Neural crest cell (in vitro differentiated cells): ENCODE measurements at regions not wholly inside any gene's neighbourhood (a gene's known extent, or its start where the extent isn't known, plus 50 kb on each side); places are given as distances from the start of the nearest gene placed in this dataset.

Source experiments
- DNase-seq: peaks from one replicate; pipeline ENCODE4 v3.0.0; 2021; ENCODE audit warnings: low read depth, mixed read lengths, low spot score
- H3K27ac Mint-ChIP-seq: one replicate; pipeline ENCODE4 v1.8.0; 2021; ENCODE audit warnings: mild to moderate bottlenecking, mixed read lengths; ENCODE audit not compliant: unreplicated experiment
- H3K27me3 Mint-ChIP-seq: 2 replicates; pipeline ENCODE4 v1.8.0; 2021; ENCODE audit warnings: low read depth, mild to moderate bottlenecking, mixed read lengths
- H3K36me3 Mint-ChIP-seq: 2 replicates; pipeline ENCODE4 v1.8.0; 2021; ENCODE audit warnings: low read depth, mild to moderate bottlenecking, mixed read lengths
- H3K4me1 Mint-ChIP-seq: 2 replicates; pipeline ENCODE4 v1.8.0; 2021; ENCODE audit warnings: mixed read lengths
- H3K4me3 Mint-ChIP-seq: one replicate; pipeline ENCODE4 v1.8.0; 2021; ENCODE audit warnings: mild to moderate bottlenecking, mixed read lengths
- H3K9me3 Mint-ChIP-seq: 2 replicates; pipeline ENCODE4 v1.8.0; 2021; ENCODE audit warnings: mixed read lengths
- CTCF ChIP-seq: fragments of 200-600 bp; sonication (generic); conservative IDR thresholded peaks from 2 replicates; pipeline ENCODE4 v1.5.0; 2021; ENCODE audit warnings: antibody characterized with exemption, mild to moderate bottlenecking

DNA sequence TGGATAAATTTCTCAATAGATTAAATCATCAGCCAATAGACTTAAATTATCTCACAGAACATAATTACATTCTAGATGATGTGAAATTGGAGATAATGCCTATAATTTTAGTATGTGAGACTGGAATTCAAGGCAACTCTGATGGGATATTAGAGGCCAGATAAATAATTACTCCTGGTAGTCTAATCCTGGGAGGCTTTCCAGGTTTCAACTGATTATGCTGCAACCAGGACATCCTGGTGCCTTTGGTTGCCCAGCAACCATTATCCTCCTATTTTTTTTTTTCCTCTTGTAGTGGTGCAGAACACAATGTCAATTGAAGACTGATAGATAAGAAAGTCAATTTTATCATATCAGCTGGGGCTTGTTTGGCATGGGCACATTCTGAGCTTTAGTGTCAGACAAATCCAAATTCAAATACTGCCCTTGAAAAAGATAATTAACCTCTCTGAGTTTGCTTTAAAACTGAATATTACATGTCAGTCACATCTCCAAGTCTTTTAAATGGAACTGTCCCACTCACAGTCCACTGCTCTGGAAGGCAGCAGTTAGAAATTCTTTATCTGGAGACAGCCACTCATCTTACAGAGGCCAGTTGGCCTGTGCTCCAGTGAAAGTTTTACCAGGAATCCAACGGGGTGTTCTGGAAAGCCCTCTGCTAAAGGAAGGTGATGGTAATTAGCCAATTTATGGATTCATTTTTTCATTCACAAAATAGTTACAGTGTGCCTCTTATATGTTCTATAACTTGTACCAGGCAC, 95.3 kb upstream of the GUCY1A1 start:
- Mint-ChIP-seq H3K27ac (no peak overlapping the region), H3K9me3 (no peaks in the 10 kb centered on the region), H3K27me3 (no peaks in the 10 kb centered on the region), H3K36me3 (no peaks in the 10 kb centered on the region), H3K4me3 (no peak overlapping the region), H3K4me1 (no peaks in the 10 kb centered on the region)
- no peak for DNase-seq
- TF ChIP-seq CTCF: no peak

- no peak for TF ChIP-seq CTCF
- H3K27ac Mint-ChIP-seq: no peak overlapping the region
- no peak overlapping the region for H3K4me3 Mint-ChIP-seq
- H3K36me3 Mint-ChIP-seq: no peaks in the 10 kb centered on the region
- no peaks in the 10 kb centered on the region for H3K27me3 Mint-ChIP-seq
- no peaks in the 10 kb centered on the region for H3K4me1 Mint-ChIP-seq
- H3K9me3 Mint-ChIP-seq: no peaks in the 10 kb centered on the region
- DNase-seq: no peak
Observed at GRCh38 chr4:155570661-155571060, 96.0 kb upstream of the GUCY1A1 start.

DNA sequence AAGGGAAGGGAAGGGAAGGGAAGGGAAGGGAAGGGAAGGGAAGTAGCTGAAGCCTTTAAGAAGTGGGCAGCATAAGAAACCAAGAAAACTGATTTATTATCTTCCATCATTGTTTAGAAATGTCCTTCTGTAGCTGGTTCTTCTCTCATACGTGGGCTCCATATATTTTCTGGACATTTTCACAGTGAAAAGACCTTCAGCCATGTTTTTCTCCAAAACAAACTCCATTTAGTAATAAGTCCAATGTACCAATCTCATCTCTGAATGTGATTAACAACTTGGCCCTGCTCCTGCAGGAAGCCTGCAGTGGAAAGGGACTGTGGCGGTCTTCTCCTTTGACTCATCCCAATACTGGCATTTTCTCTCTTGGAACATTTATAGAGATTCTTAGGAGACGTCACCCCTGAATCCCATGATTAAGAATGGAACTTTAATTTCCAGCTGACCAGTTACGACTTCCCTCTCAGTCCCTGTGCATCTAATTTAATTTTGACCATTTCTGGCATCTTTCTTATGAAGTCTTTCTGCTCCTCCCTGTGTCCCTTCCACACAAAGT, 96.6 kb upstream of the GUCY1A1 start:
- H3K9me3 Mint-ChIP-seq: no peaks in the 10 kb centered on the region
- no peak overlapping the region for H3K27ac Mint-ChIP-seq

DNA sequence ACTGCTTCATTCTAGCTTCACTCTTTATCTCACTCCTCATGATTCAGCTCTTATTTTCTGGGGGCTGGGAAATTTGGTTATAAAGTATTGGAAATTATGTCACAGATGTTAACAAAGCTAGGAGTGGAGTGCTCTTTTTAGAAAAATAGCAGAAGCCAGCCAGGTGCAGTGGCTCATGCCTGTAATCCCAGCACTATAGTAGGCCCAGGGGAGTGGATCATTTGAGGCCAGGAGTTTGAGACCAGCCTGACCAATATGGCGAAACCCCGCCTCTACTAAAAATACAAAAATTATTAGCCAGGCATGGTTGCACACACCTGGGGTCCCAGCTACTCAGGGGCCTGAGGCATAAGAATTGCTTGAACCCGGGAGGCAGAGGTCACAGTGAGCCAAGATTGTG, 97.2 kb upstream of the GUCY1A1 start:
- Mint-ChIP-seq H3K36me3 (no peaks in the 10 kb centered on the region), H3K4me3 (no peak overlapping the region), H3K9me3 (no peaks in the 10 kb centered on the region), H3K4me1 (no peaks in the 10 kb centered on the region), H3K27me3 (no peaks in the 10 kb centered on the region), H3K27ac (no peak overlapping the region)
- DNase-seq: no peak
- no peak for TF ChIP-seq CTCF

More for the DNA sequence above, 96.6 kb upstream of the GUCY1A1 start:
- Mint-ChIP-seq H3K36me3 (no peaks in the 10 kb centered on the region), H3K4me3 (no peak overlapping the region), H3K4me1 (no peaks in the 10 kb centered on the region), H3K27me3 (no peaks in the 10 kb centered on the region)
- no peak for TF ChIP-seq CTCF
- no peak for DNase-seq

DNA sequence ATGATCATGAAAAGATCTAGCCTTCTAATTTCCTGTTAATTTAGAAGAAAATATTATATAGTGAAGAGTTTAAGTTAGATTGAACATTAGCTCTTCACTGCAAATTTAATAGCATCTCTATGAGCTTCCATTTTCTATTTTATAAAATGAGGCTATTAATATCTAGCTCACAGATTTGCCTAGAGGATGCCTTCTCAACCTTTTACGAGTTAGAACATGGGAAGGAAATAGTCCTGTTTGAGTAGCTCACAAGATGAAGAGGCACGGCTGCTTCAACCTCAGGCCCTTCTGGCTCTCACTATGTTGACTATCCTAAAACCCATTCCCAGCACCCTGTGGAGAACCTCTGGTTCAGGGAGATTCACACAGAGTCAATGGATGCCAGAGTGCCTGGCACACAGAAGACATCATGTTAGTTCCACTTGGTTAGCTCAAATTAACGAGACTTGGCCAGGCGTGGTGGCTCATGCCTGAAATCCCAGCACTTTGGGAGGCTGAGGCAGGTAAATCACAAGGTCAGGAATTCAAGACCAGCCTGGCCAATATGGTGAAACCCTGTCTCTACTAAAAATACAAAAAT, 97.9 kb upstream of the GUCY1A1 start:
- Mint-ChIP-seq H3K9me3 (no peaks in the 10 kb centered on the region), H3K4me1 (no peaks in the 10 kb centered on the region), H3K27ac (no peak overlapping the region), H3K36me3 (no peaks in the 10 kb centered on the region), H3K4me3 (no peak overlapping the region), H3K27me3 (no peaks in the 10 kb centered on the region)
- no peak for DNase-seq
- no peak for TF ChIP-seq CTCF
